ENCODE measurements at regions not wholly inside any gene's neighbourhood (a gene's known extent, or its start where the extent isn't known, plus 50 kb on each side); places are given as distances from the start of the nearest gene placed in this dataset.

GRCh38 chr1:5516756-5517155 is 475.5 kb downstream of the NPHP4 start:
- TF ChIP-seq CTCF (conservative IDR thresholded peaks at IDR 0.05; ENCODE audit: low read depth in 2 of 2) = no peak
- no peak for TF ChIP-seq REST (IDR thresholded peaks at IDR 0.05; ENCODE audit: unreplicated experiment)
- no peak for TF ChIP-seq CREB1 (CRISPR knock-in tag; IDR thresholded peaks at IDR 0.05; ENCODE audit: low read depth)
- no peak for TF ChIP-seq JUNB (IDR thresholded peaks at IDR 0.05; ENCODE audit: unreplicated experiment)
- no peak for TF ChIP-seq EZH2 (IDR thresholded peaks at IDR 0.05; ENCODE audit: low read depth, unreplicated experiment)
- no peak for TF ChIP-seq POLR2AphosphoS5 (IDR thresholded peaks at IDR 0.05; ENCODE audit: low read depth)
